B cell (primary cell): ENCODE measurements at regions not wholly inside any gene's neighbourhood (a gene's known extent, or its start where the extent isn't known, plus 50 kb on each side); places are given as distances from the start of the nearest gene placed in this dataset.
"Not testable (repeated sequence)": the region's sequence is repeated elsewhere in the genome, so short reads cannot be mapped to it uniquely, and the experiment has no call there.

ENCODE experiments used
- ATAC-seq: fragments of 200-7000 bp; cut with Tn5 transposase; one replicate; pipeline ENCODE4 v1.10.0; 2021; ENCODE audit warnings: low read depth, mild to moderate bottlenecking, moderate number of reproducible peaks, moderate library complexity
- CTCF ChIA-PET: fragments of 350-600 bp; sonication (Branson Sonifier 250); formaldehyde crosslinking; loops from one replicate; lab custom pipeline; 2021; ENCODE audit warnings: antibody characterized with exemption, inconsistent platforms; lab: Charles Lee
- POLR2A ChIA-PET: fragments of 350-600 bp; sonication (Branson Sonifier 250); formaldehyde crosslinking; loops from one replicate; lab custom pipeline; 2021; ENCODE audit warnings: antibody characterized with exemption; lab: Charles Lee
- DNase-seq: peaks from one replicate; pipeline ENCODE4 v3.0.0; 2013
- H2AFZ ChIP-seq: 2 replicates; pipeline ENCODE4 v1.6.1; 2012; ENCODE audit warnings: mild to moderate bottlenecking, low read depth, low read length; ENCODE audit not compliant: insufficient read depth, poor library complexity, severe bottlenecking
- H3K27ac ChIP-seq, 2 donors: 1 replicate in 1 of 2; 2 replicates in 1 of 2; pipeline ENCODE4 v1.5.1; 2012 to 2013; ENCODE audit warnings: low read length in 2 of 2, mild to moderate bottlenecking in 2 of 2, moderate library complexity in 1 of 2
- H3K27me3 ChIP-seq, 4 experiments: fragments of 200-600 bp in 1 of 4; sonication (generic) in 1 of 4; replicated peaks in 1 of 4; 1 replicate in 2 of 4; 2 replicates in 2 of 4; pipeline versions ENCODE4 v1.6.1 to v1.7.0; 2013 to 2016; ENCODE audit warnings: low read length in 3 of 4, mild to moderate bottlenecking in 2 of 4, mixed read lengths in 1 of 4, moderate library complexity in 1 of 4; ENCODE audit not compliant: insufficient read depth in 4 of 4, control insufficient read depth in 3 of 4; ENCODE audit errors: control extremely low read depth in 1 of 4
- H3K36me3 ChIP-seq, 2 experiments: replicated peaks in 1 of 2; 1 replicate in 1 of 2; 2 replicates in 1 of 2; pipeline versions ENCODE4 v1.6.1 to v1.7.1; 2013; ENCODE audit warnings: low read length in 1 of 2; ENCODE audit not compliant: insufficient read depth in 2 of 2, control insufficient read depth in 1 of 2; ENCODE audit errors: control extremely low read depth in 1 of 2, extremely low read depth in 1 of 2
- H3K4me1 ChIP-seq, 2 donors: fragments of 200-600 bp in 1 of 2; sonication (generic) in 1 of 2; 1 replicate in 1 of 2; 2 replicates in 1 of 2; pipeline versions ENCODE4 v1.5.1 to v1.6.1; 2013 to 2017; ENCODE audit warnings: low read length in 2 of 2; ENCODE audit not compliant: control insufficient read depth in 2 of 2, insufficient read depth in 2 of 2
- H3K4me2 ChIP-seq: replicated peaks from 2 replicates; pipeline ENCODE3; 2012; ENCODE audit warnings: mild to moderate bottlenecking, low read depth, low read length; ENCODE audit not compliant: poor library complexity, severe bottlenecking
- H3K4me3 ChIP-seq, 5 experiments: fragments of 200-600 bp in 1 of 5; sonication (generic) in 1 of 5; 1 replicate in 3 of 5; 2 replicates in 2 of 5; pipeline versions ENCODE4 v1.5.1 to v1.7.0; 2011 to 2016; ENCODE audit warnings: low read length in 4 of 5, mild to moderate bottlenecking in 4 of 5, low read depth in 2 of 5, control low read depth in 1 of 5, moderate library complexity in 1 of 5; ENCODE audit not compliant: insufficient read depth in 1 of 5; ENCODE audit errors: control extremely low read depth in 1 of 5, extremely low read depth in 1 of 5
- H3K79me2 ChIP-seq: fragments of 200-600 bp; sonication (generic); one replicate; pipeline ENCODE4 v1.6.0; 2016; ENCODE audit warnings: low read length; ENCODE audit not compliant: control insufficient read depth, insufficient read depth
- H3K9ac ChIP-seq: fragments of 200-600 bp; sonication (generic); 2 replicates; pipeline ENCODE4 v1.6.1; 2017; ENCODE audit warnings: mild to moderate bottlenecking, low read length, moderate library complexity
- H3K9me3 ChIP-seq, 3 donors: one replicate each; pipeline versions ENCODE4 v1.6.1 to v1.7.1; 2013; ENCODE audit warnings: low read length in 2 of 3; ENCODE audit not compliant: control insufficient read depth in 2 of 3, insufficient read depth in 1 of 3; ENCODE audit errors: control extremely low read depth in 1 of 3
- H4K20me1 ChIP-seq: 2 replicates; pipeline ENCODE4 v1.6.0; 2012; ENCODE audit warnings: mild to moderate bottlenecking, low read length; ENCODE audit not compliant: insufficient read depth, control insufficient read depth, poor library complexity, severe bottlenecking
- H3K27ac Mint-ChIP-seq: one replicate; pipeline ENCODE4 v1.8.0; 2021; ENCODE audit warnings: mixed read lengths
- H3K27me3 Mint-ChIP-seq: one replicate; pipeline ENCODE4 v1.8.0; 2021; ENCODE audit warnings: mixed read lengths
- H3K4me1 Mint-ChIP-seq: one replicate; pipeline ENCODE4 v1.8.0; 2021; ENCODE audit warnings: mixed read lengths
- H3K4me3 Mint-ChIP-seq: one replicate; pipeline ENCODE4 v1.8.0; 2021; ENCODE audit warnings: mixed read lengths
- H3K9me3 Mint-ChIP-seq: one replicate; pipeline ENCODE4 v1.8.0; 2022; ENCODE audit warnings: mixed read lengths; ENCODE audit not compliant: insufficient read depth
- EZH2 ChIP-seq: IDR thresholded peaks from 2 replicates; pipeline ENCODE4 v1.6.1; 2012; ENCODE audit warnings: borderline replicate concordance, low read depth, mild to moderate bottlenecking, moderate library complexity, low read length; ENCODE audit not compliant: insufficient read depth, poor library complexity, severe bottlenecking
- WGBS: methylation state at CpG from one replicate; pipeline ENCODE4 v1.1.5; 2013; ENCODE audit warnings: missing lambda C conversion rate; ENCODE audit not compliant: insufficient coverage; 5-methylcytosine and 5-hydroxymethylcytosine counted together
- intact Hi-C: fragments of 100-400 bp; cut with micrococcal nuclease; formaldehyde crosslinking; loops from one replicate; pipeline ENCODE4 v1.10.0; 2022
- TF ChIP-seq, protein P1 (sequence below): fragments of 200-600 bp; IDR thresholded peaks from one replicate; pipeline ENCODE4 v1.8.0; 2022; ENCODE audit warnings: antibody characterized with exemption, mild to moderate bottlenecking

DNA sequence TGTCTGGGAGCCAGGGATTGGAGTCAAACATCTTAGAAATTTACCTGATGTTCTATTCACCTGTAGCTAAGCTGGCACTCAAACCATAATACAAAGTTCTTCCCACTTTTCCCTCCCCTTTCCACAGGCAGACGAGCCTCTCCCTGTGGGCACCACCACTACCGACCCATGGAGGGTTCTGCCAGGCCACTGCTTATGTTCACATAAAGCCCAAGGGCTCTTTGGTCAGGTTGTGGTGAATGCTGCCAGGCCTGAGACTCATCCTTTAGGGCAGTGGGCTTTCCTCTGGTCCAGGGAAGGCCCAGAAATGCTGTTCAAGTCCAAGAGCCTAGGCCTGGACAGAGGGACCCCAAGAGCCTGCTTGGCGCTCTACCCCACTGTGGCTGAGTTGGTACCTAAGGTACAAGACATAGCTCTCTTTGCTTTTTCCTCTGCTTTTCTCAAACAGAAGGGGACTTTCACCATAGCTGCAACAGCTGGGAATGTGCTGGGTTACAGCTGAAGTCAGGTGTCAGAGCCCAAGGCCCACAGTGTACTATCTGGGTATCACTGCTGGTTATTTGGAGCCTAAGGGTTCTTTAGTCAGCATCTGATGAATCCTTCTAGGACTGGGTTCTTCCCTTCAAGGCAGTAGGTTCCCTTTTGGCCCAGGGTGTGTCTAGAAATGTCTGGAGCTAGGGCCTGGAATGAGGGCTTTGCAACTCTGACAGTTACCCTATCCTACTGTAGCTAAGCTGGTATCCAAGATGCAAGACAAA, 620.1 kb downstream of the TLE1 start:
- no peaks in the 10 kb centered on the region for H3K4me1 ChIP-seq
- intact Hi-C loops = no loop called here
- DNase-seq (no peak), ATAC-seq (no peak)
- Mint-ChIP-seq H3K27ac (no peak overlapping the region), H3K9me3 (no peaks in the 10 kb centered on the region), H3K4me3 (no peak overlapping the region), H3K27me3 (no peaks in the 10 kb centered on the region), H3K4me1 (peaks cover 3% of the 10 kb centered on the region)
- no peak overlapping the region for H3K4me3 ChIP-seq
- no peak overlapping the region for H3K4me2 ChIP-seq
- peaks cover 0 to 2% (median 0%) of the 10 kb centered on the region in 3 donors for H3K9me3 ChIP-seq
- no peak overlapping the region for H3K27ac ChIP-seq
- no peak overlapping the region for H2AFZ ChIP-seq
- no peaks in the 10 kb centered on the region for H3K36me3 ChIP-seq
- TF ChIP-seq EZH2 = no peak
- TF ChIP-seq, protein P1, sequence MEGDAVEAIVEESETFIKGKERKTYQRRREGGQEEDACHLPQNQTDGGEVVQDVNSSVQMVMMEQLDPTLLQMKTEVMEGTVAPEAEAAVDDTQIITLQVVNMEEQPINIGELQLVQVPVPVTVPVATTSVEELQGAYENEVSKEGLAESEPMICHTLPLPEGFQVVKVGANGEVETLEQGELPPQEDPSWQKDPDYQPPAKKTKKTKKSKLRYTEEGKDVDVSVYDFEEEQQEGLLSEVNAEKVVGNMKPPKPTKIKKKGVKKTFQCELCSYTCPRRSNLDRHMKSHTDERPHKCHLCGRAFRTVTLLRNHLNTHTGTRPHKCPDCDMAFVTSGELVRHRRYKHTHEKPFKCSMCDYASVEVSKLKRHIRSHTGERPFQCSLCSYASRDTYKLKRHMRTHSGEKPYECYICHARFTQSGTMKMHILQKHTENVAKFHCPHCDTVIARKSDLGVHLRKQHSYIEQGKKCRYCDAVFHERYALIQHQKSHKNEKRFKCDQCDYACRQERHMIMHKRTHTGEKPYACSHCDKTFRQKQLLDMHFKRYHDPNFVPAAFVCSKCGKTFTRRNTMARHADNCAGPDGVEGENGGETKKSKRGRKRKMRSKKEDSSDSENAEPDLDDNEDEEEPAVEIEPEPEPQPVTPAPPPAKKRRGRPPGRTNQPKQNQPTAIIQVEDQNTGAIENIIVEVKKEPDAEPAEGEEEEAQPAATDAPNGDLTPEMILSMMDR = no peak
- WGBS = 100% methylated on average over 2 of the region's 3 CpGs
- ChIA-PET CTCF (no interaction called here), POLR2A (no interaction called here)
- no peaks in the 10 kb centered on the region for H3K27me3 ChIP-seq
- no peaks in the 10 kb centered on the region for H4K20me1 ChIP-seq
- no peaks in the 10 kb centered on the region for H3K79me2 ChIP-seq
- H3K9ac ChIP-seq = no peak overlapping the region

DNA sequence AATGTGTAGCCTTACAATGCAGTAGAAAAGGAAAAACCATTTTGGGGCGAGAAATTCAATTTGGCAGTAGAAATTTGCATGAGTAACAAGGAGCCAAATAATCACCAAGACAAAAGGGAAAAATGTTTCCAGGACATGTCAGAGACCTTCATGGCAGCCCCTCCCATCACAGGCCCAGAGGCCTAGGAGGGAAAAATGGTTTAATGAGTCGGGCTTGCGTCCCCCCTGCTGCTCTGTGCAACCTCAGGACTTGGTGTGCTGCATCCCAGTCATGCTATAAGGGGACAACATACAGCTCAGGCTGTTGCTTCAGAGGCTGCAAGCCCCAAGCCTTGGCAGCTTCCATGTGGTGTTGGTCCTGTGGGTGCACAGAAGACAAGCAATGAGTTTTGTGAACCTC, 626.4 kb downstream of the TLE1 start:
- H3K4me3 ChIP-seq, CTCF ChIA-PET, H3K4me3 Mint-ChIP-seq, DNase-seq, H3K27ac ChIP-seq, H2AFZ ChIP-seq, POLR2A ChIA-PET, H3K27me3 ChIP-seq, H3K79me2 ChIP-seq, H3K4me1 ChIP-seq, H3K4me1 Mint-ChIP-seq, intact Hi-C loops, H3K36me3 ChIP-seq, H3K9me3 Mint-ChIP-seq, H3K9ac ChIP-seq, H3K4me2 ChIP-seq, H3K27me3 Mint-ChIP-seq, H3K27ac Mint-ChIP-seq, H4K20me1 ChIP-seq, ATAC-seq: not testable (repeated sequence)
- peaks cover 2 to 14% (median 9%) of the 10 kb centered on the region in 3 donors for H3K9me3 ChIP-seq
- WGBS = 57% methylated on average over 3 of the region's 3 CpGs
